Epithelial cell of prostate (primary cell): ENCODE measurements at regions not wholly inside any gene's neighbourhood (a gene's known extent, or its start where the extent isn't known, plus 50 kb on each side); places are given as distances from the start of the nearest gene placed in this dataset.

ENCODE experiments used
- DNase-seq: peaks from one replicate; pipeline ENCODE4 v3.0.0-alpha.2; 2011; ENCODE audit warnings: low read depth, low spot score
- H3K27ac ChIP-seq: fragments of 450-650 bp; 2 replicates; pipeline ENCODE4 v1.5.1; 2017; ENCODE audit warnings: mild to moderate bottlenecking

DNA sequence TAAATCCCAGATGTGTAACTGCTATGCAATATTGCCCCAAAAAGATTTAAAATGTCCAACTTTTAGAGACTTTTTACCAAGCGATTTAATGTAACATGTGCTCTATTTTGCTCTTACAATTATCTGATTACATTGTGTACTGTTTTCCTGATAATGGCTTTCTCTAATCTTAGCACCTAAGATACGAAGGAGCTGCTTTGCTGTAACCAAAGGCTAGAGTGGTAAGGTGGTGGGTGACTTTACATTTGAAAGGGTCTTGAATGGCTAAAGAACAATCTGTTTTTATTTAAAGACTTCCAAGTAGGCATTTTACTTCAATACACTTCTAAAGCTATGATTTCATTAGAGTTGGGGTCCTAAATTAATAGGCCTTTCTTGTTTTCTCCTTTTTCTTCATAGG, 1201.6 kb upstream of the MAP3K7 start:
- no peak for DNase-seq
- no peak overlapping the region for H3K27ac ChIP-seq

DNA sequence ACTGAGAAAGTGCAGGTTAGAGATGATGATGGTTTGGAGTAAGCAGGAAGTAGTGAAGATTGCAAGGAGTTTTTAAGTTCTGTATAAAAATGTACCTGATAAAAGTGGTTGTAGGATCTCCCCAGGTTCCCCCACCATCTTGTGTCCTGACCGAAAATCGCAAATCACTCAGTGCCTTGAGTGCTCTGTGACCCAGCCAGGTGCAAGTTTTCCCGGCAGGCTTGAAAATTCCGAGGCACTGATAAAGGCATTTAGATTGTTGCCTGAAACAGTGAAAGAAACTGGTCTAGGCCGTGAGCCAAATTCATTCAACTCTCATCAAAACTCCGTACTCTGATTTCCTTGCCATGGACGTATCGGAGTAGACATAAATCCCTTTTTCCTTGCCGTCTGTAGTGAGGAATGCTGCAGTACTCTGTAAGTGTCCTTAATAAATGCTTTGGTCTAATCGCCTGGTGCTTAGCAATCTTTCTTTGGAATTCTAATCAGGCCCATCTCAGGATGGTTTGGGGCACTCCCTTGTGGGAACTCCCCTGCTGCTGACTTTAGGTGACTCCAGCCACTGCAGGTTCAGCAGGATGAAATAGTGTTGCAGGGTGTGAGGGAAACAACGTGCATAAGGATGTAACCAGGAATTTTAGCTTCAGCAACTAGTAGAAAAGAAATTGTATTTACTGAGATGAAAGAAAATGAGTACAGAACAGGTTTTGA, 1199.8 kb upstream of the MAP3K7 start:
- DNase-seq, result no peak
- H3K27ac ChIP-seq, result no peak overlapping the region

GRCh38 chr6:91782802-91783201, 1195.9 kb upstream of the MAP3K7 start:
- no peak overlapping the region for H3K27ac ChIP-seq
- DNase-seq, result no peak

GRCh38 chr6:91781946-91782345, 1195.1 kb upstream of the MAP3K7 start:
- no peak overlapping the region for H3K27ac ChIP-seq
- DNase-seq, result no peak

- DNase-seq, result no peak
- H3K27ac ChIP-seq, result no peak overlapping the region
Measured at GRCh38 chr6:91780270-91780669, 1193.4 kb upstream of the MAP3K7 start.

DNA sequence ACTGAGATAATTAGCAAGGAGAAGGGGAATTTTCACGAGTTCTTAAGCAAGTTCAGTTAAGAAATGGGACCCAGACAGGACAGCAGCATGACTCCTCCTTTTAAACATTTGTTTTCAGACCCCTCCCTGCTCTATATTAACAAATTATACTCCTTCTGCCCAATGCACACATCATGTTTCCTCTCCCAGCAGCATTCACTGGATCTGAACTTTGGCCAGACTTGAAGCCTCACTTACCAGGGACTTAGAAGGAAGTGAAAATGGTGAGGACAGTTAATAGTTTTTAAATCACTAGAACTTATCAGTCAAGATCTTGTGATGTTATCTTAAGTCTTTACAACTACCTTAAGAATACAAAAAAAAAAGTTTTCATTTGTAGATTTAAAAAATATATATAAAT, 1174.7 kb upstream of the MAP3K7 start:
- H3K27ac ChIP-seq, result no peak overlapping the region
- DNase-seq, result no peak

DNA sequence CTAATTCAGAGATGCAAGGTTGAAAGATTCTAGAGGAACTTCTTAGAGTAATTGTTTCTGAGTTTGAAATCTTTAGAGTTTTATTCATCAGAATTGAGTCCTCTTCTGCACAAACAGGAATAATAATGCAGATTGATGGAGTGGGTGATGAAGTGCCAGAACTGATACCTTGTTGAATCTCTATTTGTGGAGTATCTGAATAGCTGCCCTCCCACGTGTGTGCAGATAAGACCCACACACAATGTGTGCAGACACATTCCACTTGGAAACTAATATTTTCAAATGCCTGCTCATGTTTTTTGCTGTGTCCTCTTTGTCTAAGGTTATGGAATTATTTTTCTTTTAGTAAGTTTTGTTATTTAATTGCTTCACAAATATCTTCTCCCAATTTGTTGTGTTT, 1167.8 kb upstream of the MAP3K7 start:
- DNase-seq, result no peak
- no peak overlapping the region for H3K27ac ChIP-seq

- no peak overlapping the region for H3K27ac ChIP-seq
- no peak for DNase-seq
Measured at GRCh38 chr6:91751526-91751925, 1164.7 kb upstream of the MAP3K7 start.

GRCh38 chr6:91744566-91744965, 1157.7 kb upstream of the MAP3K7 start:
- DNase-seq, result no peak
- H3K27ac ChIP-seq, result no peak overlapping the region

DNA sequence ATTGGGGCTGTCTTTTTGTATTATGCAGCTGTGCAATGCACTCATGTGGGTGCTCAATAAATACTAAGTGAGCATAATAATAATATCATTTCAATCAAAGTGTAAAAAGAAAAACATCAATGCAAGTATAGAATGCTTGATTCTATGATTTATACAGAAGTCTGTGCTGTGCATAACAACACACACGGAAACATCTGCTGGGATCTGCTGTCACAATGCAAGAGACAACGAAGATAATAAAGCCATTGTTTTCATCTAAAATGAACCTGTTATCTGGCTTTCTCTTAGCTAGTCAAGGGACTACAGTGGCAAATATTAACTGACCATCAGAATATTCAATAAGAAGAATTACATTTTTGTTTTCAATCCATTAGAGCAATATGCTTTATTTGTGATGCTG, 1156.9 kb upstream of the MAP3K7 start:
- no peak for DNase-seq

GRCh38 chr6:91731939-91732338, 1145.1 kb upstream of the MAP3K7 start:
- H3K27ac ChIP-seq, result no peak overlapping the region
- DNase-seq, result no peak

More for the DNA sequence above, 1156.9 kb upstream of the MAP3K7 start:
- H3K27ac ChIP-seq, result no peak overlapping the region

GRCh38 chr6:91730710-91731109, 1143.8 kb upstream of the MAP3K7 start:
- no peak for DNase-seq
- H3K27ac ChIP-seq, result no peak overlapping the region

DNA sequence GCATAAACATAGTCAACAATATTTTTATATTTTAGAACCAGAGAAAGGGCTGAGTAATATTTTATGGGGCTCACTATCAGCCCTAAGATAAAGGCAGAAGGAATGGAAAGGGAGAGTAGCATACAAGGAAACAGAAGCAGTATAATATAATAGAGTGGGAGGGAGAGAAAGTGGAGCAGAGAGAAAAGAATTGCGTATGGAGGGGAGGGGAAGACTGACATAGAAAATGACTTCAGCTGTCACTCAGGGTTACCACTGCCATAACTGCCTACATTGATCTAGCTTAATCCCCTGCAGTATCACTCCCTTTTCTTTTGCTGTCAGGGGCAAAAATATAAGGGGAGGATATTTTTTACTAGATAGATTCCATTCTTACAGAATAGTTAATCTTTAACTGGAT, 1133.5 kb upstream of the MAP3K7 start:
- no peak for DNase-seq
- no peak overlapping the region for H3K27ac ChIP-seq

GRCh38 chr6:91719414-91719813, 1132.5 kb upstream of the MAP3K7 start:
- no peak overlapping the region for H3K27ac ChIP-seq
- DNase-seq, result no peak

DNA sequence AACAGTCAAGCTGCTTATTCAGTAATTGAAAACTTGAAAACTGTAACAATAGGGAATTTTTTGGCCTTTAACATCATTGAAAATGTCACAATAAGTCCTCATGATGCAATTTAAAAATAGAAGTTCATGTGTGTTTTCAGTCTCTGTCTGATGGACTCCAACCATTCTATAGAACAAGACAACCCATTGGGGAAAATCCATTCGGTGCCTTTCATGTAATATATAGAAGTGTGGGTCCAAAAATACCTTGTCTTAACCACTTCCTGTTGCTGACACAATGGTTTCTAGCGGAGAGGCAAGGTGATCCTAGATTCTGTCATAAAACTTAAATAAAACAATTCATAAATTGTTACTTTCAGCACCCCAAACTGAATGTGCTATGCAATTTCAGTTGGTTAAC, 1131.3 kb upstream of the MAP3K7 start:
- DNase-seq, result no peak
- H3K27ac ChIP-seq, result no peak overlapping the region

- DNase-seq, result no peak
- H3K27ac ChIP-seq, result no peak overlapping the region
Measured at GRCh38 chr6:91717094-91717493, 1130.2 kb upstream of the MAP3K7 start.

DNA sequence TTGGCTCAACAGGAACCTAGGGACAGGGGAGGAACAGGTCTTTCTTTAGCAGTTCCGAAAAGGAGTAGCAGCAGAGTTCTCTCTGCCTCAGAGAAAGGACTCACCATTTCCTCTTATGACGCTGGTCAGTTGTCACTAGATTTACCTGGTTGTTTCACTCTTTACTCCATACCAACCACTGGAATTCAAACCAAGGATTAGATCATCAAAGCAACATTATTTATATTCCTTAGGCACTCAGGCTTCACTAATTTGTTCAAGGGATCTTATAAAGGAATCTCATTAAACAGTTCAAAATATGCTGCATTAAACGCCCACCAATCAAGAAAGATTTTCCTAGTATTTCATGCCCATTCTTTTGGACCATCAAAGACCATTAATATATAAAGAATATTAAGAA, 1129.5 kb upstream of the MAP3K7 start:
- DNase-seq, result no peak
- no peak overlapping the region for H3K27ac ChIP-seq

DNA sequence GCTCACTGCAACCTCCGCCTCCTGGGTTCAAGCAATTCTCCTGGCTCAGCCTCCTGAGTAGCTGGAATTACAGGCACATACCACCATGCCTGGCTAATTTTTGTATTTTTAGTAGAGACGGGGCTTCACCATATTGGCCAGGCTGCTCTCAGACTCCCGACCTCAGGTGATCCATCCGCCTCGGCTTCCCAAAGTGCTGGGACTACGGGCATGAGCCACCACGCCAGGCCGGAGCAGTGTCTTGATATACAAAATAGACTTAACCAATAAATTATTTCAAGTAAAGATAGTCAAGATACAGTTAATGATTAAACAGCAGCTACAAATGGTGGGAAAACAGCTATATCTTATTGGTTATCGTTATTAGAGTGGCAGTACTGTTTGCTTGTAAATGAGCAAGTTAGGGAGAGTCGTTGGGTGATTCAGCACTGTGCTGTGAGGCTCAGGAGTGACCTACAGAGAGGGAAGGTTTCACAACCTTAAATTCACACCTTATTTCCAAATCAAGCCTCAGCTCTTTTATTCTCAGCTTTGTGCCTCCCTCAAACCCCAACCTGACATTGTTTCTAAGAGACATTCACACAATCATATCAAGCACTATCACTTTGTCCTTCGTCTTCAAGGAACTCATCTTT, 1128.4 kb upstream of the MAP3K7 start:
- DNase-seq, result no peak
- H3K27ac ChIP-seq, result no peak overlapping the region

GRCh38 chr6:91713911-91714310, 1127.0 kb upstream of the MAP3K7 start:
- no peak overlapping the region for H3K27ac ChIP-seq
- no peak for DNase-seq

GRCh38 chr6:91711518-91711917, 1124.6 kb upstream of the MAP3K7 start:
- DNase-seq, result no peak
- no peak overlapping the region for H3K27ac ChIP-seq

GRCh38 chr6:91710342-91710741, 1123.5 kb upstream of the MAP3K7 start:
- no peak overlapping the region for H3K27ac ChIP-seq
- no peak for DNase-seq

DNA sequence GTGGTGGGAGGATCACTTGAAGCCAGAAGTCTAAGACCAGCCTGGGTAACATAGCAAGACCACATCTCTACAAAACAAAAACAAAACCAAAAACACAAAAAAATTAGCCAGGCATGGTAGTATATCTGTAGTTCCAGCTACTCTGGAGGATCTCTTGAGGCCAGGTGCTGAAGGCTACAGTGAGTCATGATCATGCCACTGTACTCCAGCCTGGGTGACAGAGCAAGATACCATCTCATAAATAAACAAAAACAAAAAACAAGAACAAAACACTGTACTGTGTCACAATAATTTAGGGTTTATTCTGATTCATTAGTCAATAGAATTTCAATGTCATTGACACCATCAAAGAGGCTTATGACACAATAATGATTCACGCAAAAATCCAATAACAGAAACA, 1121.7 kb upstream of the MAP3K7 start:
- DNase-seq, result no peak
- no peak overlapping the region for H3K27ac ChIP-seq
